ENCODE measurements at regions not wholly inside any gene's neighbourhood (a gene's known extent, or its start where the extent isn't known, plus 50 kb on each side); places are given as distances from the start of the nearest gene placed in this dataset.
"Not testable (repeated sequence)": the region's sequence is repeated elsewhere in the genome, so short reads cannot be mapped to it uniquely, and the experiment has no call there.

- no peak for DNase-seq
- Mint-ChIP-seq H3K9me3 (no peaks in the 10 kb centered on the region), H3K27me3 (no peaks in the 10 kb centered on the region), H3K36me3 (ENCODE audit: low read depth) (no peaks in the 10 kb centered on the region), H3K4me1 (no peaks in the 10 kb centered on the region), H3K4me3 (no peak overlapping the region), H3K27ac (no peak overlapping the region)
- ChIA-PET POLR2A (no interaction called here), CTCF (interaction anchor here (1.5 kb wide), 1 partner anchor 9 kb away, joined by 3 read pairs; no protein-coding TSS in a partner anchor)
- TF ChIP-seq, protein P1, sequence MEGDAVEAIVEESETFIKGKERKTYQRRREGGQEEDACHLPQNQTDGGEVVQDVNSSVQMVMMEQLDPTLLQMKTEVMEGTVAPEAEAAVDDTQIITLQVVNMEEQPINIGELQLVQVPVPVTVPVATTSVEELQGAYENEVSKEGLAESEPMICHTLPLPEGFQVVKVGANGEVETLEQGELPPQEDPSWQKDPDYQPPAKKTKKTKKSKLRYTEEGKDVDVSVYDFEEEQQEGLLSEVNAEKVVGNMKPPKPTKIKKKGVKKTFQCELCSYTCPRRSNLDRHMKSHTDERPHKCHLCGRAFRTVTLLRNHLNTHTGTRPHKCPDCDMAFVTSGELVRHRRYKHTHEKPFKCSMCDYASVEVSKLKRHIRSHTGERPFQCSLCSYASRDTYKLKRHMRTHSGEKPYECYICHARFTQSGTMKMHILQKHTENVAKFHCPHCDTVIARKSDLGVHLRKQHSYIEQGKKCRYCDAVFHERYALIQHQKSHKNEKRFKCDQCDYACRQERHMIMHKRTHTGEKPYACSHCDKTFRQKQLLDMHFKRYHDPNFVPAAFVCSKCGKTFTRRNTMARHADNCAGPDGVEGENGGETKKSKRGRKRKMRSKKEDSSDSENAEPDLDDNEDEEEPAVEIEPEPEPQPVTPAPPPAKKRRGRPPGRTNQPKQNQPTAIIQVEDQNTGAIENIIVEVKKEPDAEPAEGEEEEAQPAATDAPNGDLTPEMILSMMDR (IDR thresholded peaks at IDR 0.05): no peak
- no peak for ATAC-seq (ENCODE audit: low read depth)
- intact Hi-C loops (cut with micrococcal nuclease): no loop called here
Measured at GRCh38 chr15:35243758-35244157, 158.7 kb upstream of the NANOGP8 start.

DNA sequence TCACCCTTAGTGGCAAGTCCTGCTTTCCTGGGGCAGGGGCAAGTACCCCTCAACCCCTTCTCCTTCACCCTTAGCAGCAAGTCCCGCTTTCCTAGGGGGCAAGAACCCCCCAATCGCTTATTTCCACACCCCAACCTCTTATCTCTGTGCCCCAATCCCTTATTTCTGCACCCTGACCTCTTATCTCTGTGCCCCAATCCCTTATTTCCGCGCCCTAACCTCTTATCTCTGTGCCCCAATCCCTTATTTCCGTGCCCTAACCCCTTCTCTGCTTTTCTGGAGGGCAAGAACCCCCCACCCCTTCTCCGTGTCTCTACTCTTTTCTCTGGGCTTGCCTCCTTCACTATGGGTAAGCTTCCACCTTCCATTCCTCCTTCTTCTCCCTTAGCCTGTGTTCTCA is 154.6 kb upstream of the NANOGP8 start:
- H3K27ac Mint-ChIP-seq; H3K9me3 Mint-ChIP-seq; DNase-seq; ATAC-seq (ENCODE audit: low read depth); H3K4me3 Mint-ChIP-seq; H3K27me3 Mint-ChIP-seq; intact Hi-C loops (cut with micrococcal nuclease); POLR2A ChIA-PET; CTCF ChIA-PET; H3K4me1 Mint-ChIP-seq; H3K36me3 Mint-ChIP-seq (ENCODE audit: low read depth): not testable (repeated sequence)

DNA sequence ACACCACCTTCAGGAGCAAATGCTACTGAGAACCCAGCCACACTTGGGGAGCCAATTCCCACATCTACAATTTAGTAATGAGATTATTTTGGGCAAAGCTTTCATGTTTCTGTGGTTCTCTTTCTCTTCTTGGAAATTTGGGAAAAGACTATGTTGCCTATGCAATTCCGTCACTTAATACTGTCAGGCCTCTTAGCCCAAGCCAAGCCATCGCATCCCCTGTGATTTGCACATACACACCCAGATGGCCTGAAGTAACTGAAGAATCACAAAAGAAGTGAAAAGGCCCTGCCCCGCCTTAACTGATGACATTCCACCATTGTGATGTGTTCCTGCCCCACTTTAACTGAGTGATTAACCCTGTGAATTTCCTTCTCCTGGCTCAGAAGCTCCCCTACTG is 153.4 kb upstream of the NANOGP8 start:
- H3K9me3 Mint-ChIP-seq; H3K27ac Mint-ChIP-seq; H3K4me3 Mint-ChIP-seq; CTCF ChIA-PET; POLR2A ChIA-PET; H3K4me1 Mint-ChIP-seq; H3K36me3 Mint-ChIP-seq (ENCODE audit: low read depth); intact Hi-C loops (cut with micrococcal nuclease); DNase-seq; ATAC-seq (ENCODE audit: low read depth); H3K27me3 Mint-ChIP-seq: not testable (repeated sequence)

DNA sequence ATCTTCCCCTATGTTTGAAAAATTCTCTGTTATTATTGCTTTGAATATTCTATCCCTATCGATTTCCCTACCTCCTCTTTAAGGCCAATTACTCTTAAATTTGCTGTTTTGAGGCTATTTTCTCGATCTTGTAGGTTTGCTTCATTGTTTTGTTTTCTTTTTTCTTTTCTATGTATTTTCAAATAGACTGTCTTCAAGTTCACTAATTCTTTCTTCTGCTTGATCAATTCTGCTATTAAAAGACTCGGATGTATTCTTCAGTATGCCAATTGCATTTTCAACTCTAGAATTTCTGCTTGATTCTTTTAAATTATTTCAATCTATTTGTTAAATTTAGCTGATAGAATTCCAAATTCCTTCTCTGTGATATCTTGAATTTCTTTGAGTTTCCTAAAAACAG is 144.0 kb upstream of the NANOGP8 start:
- DNase-seq (no peak), ATAC-seq (ENCODE audit: low read depth) (no peak)
- TF ChIP-seq, protein P1 (IDR thresholded peaks at IDR 0.05): no peak
- Mint-ChIP-seq H3K27me3 (no peaks in the 10 kb centered on the region), H3K4me1 (no peaks in the 10 kb centered on the region), H3K27ac (no peak overlapping the region), H3K4me3 (no peak overlapping the region), H3K36me3 (ENCODE audit: low read depth) (no peaks in the 10 kb centered on the region), H3K9me3 (peaks cover 11% of the 10 kb centered on the region)
- intact Hi-C loops (cut with micrococcal nuclease): no loop called here
- ChIA-PET POLR2A (no interaction called here), CTCF (no interaction called here)

DNA sequence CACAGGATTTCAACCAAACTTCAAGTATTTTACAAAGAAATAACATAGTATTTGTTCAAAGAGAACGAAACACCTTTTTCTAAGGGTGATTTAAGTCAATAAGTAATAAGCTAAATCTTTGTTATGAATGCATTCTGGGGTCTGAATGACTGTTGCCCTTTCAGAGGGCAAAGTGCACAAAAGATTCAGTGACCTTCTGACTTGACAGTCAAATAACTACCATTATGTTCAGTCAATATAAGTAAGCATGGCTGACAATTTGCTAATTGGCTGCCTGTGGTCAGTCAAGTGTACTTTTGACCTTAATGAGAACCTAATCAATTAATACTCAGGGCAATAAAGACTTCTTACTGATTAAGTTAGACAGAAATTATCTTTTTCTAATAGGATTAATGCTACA is 133.1 kb upstream of the NANOGP8 start:
- intact Hi-C loops (cut with micrococcal nuclease): no loop called here
- Mint-ChIP-seq H3K27me3 (no peaks in the 10 kb centered on the region), H3K4me3 (no peak overlapping the region), H3K27ac (no peak overlapping the region), H3K4me1 (no peaks in the 10 kb centered on the region), H3K36me3 (ENCODE audit: low read depth) (no peaks in the 10 kb centered on the region), H3K9me3 (no peaks in the 10 kb centered on the region)
- ChIA-PET CTCF (no interaction called here), POLR2A (no interaction called here)
- ATAC-seq (ENCODE audit: low read depth): no peak
- TF ChIP-seq, protein P1 (IDR thresholded peaks at IDR 0.05): no peak
- DNase-seq: no peak

DNA sequence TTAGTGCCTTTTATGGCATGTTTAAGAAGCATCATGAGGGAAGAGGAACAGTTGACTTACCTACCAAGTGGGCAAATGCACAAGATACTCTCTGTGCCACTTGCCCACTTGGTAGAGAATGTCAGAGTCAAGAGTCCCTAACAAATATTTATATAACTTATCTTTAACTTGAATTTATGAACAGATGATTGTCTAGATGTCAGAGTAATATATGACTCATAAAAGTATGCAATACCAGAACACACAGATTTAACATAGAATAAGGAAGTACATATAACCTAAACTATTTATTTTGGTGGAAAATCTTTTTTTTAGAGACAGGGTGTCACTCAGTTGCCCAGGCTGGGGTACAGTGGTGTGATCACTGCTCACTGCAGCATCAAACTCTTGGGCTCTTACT is 130.0 kb upstream of the NANOGP8 start:
- no peak overlapping the region for H3K4me3 Mint-ChIP-seq
- intact Hi-C loops (cut with micrococcal nuclease): no loop called here
- no peaks in the 10 kb centered on the region for H3K4me1 Mint-ChIP-seq
- ATAC-seq (ENCODE audit: low read depth) (no peak), DNase-seq (no peak)
- H3K27me3 Mint-ChIP-seq: no peaks in the 10 kb centered on the region
- H3K27ac Mint-ChIP-seq: no peak overlapping the region
- TF ChIP-seq, protein P1 (IDR thresholded peaks at IDR 0.05): no peak
- no peaks in the 10 kb centered on the region for H3K9me3 Mint-ChIP-seq
- POLR2A ChIA-PET: no interaction called here
- no peaks in the 10 kb centered on the region for H3K36me3 Mint-ChIP-seq (ENCODE audit: low read depth)
- CTCF ChIA-PET: no interaction called here

Measured in activated B cell treated with CpG ODN at 0.5 μM for 24 hours (primary cell).